ENCODE measurements at regions not wholly inside any gene's neighbourhood (a gene's known extent, or its start where the extent isn't known, plus 50 kb on each side); places are given as distances from the start of the nearest gene placed in this dataset.

GRCh38 chr13:95445131-95445530 lies 107.4 kb upstream of the CLDN10 start:
- TF ChIP-seq CTCF (IDR thresholded peaks at IDR 0.05; ENCODE audit: control extremely low read depth in 1 of 3, insufficient read depth in 1 of 3, low read depth in 1 of 3, low read length in 3 of 3) (no peak), JUN (IDR thresholded peaks at IDR 0.05; ENCODE audit: low read depth, low read length) (no peak), POLR2A (IDR thresholded peaks at IDR 0.05; ENCODE audit: control extremely low read depth in 1 of 2, low read depth in 2 of 2, low read length in 2 of 2) (no peak), SIN3A (conservative IDR thresholded peaks at IDR 0.05 in 1 of 2, IDR thresholded peaks at IDR 0.05 in 1 of 2; ENCODE audit: low read depth in 1 of 2, low read length in 2 of 2) (no peak), BRCA1 (IDR thresholded peaks at IDR 0.05; ENCODE audit: low read depth, low read length) (no peak), EP300 (IDR thresholded peaks at IDR 0.05; ENCODE audit: borderline replicate concordance in 1 of 2, low read depth in 2 of 2, low read length in 2 of 2) (no peak), EGR1 (IDR thresholded peaks at IDR 0.05; ENCODE audit: borderline replicate concordance, low read depth, low read length) (no peak), ZNF274 (IDR thresholded peaks at IDR 0.05; ENCODE audit: borderline replicate concordance, extremely low read depth, low read length) (no peak), EZH2 (IDR thresholded peaks at IDR 0.05; ENCODE audit: low read depth, low read length, severe bottlenecking) (no peak), MAX (IDR thresholded peaks at IDR 0.05) (no peak), GABPA (IDR thresholded peaks at IDR 0.05; ENCODE audit: borderline replicate concordance, insufficient read depth, low read length) (no peak), TAF1 (IDR thresholded peaks at IDR 0.05; ENCODE audit: low read depth, low read length) (no peak), MAFK (IDR thresholded peaks at IDR 0.05; ENCODE audit: low read depth, low read length) (no peak), TAF7 (optimal IDR thresholded peaks at IDR 0.05; ENCODE audit: borderline replicate concordance, low read depth, low read length) (no peak)

Measured in H1 (cell line).